ENCODE measurements at regions not wholly inside any gene's neighbourhood (a gene's known extent, or its start where the extent isn't known, plus 50 kb on each side); places are given as distances from the start of the nearest gene placed in this dataset.
A peak's percentile ranks its signal among the peaks of the same experiment; 100 is the strongest.

DNA sequence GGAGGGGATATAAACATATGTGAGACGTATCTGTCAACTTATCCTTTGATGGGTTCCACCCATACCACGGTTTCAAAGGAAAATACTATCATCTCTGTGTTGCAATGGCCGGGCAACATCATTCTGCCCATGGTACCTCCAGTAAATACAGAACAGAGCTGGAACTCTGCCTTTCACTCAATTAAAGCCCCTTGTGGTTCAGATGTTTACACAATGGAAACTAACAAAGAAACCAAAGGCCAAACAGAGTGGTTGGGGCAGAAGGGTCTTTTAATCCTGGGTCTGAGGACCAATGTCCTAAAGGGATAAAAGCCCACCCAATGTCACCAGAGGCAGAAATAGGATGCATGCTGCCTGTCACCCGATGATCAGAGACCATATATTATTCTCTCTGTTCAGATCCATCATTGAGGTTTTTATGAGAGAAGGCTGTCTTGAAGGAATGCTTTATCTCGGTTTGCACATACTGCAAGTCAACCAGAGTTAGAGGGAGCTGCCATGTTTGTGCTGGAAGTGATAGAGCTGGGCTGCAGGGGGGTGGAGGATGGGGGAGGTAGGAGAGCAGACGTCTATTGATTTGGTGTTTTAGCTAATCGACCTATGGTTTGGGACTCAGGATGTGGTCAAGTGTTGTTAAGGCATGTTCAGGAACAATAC is 105.4 kb upstream of the FRMD4A start (continued):
- TF ChIP-seq RBM17 (IDR thresholded peaks at IDR 0.05; ENCODE audit: borderline replicate concordance, low read depth, low read length), result no peak
- 0 out of 2 replicates have a peak, but pooled peaks have one; percentile 46 for TF ChIP-seq KLF16 (IDR thresholded peaks at IDR 0.05)
- no peak for TF ChIP-seq ZBTB2 (IDR thresholded peaks at IDR 0.05)
- no peak for TF ChIP-seq PPARD (CRISPR knock-in tag; IDR thresholded peaks at IDR 0.05)
- TF ChIP-seq CREBBP (IDR thresholded peaks at IDR 0.05; ENCODE audit: low read depth, low read length), result no peak
- TF ChIP-seq, protein P1, sequence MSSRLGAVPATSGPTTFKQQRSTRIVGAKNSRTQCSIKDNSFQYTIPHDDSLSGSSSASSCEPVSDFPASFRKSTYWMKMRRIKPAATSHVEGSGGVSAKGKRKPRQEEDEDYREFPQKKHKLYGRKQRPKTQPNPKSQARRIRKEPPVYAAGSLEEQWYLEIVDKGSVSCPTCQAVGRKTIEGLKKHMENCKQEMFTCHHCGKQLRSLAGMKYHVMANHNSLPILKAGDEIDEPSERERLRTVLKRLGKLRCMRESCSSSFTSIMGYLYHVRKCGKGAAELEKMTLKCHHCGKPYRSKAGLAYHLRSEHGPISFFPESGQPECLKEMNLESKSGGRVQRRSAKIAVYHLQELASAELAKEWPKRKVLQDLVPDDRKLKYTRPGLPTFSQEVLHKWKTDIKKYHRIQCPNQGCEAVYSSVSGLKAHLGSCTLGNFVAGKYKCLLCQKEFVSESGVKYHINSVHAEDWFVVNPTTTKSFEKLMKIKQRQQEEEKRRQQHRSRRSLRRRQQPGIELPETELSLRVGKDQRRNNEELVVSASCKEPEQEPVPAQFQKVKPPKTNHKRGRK (tag; IDR thresholded peaks at IDR 0.05), result no peak
- TF ChIP-seq TEAD1 (CRISPR knock-in tag; IDR thresholded peaks at IDR 0.05), result peak in 1 of 2 experiments; percentile 29; a peak in 1 of 4 replicates
- no peak for TF ChIP-seq ZKSCAN8 (CRISPR knock-in tag; IDR thresholded peaks at IDR 0.05)
- no peak for TF ChIP-seq POLR3G (IDR thresholded peaks at IDR 0.05; ENCODE audit: extremely low read depth, insufficient read length, insufficient replicate concordance)
- TF ChIP-seq, protein P2, sequence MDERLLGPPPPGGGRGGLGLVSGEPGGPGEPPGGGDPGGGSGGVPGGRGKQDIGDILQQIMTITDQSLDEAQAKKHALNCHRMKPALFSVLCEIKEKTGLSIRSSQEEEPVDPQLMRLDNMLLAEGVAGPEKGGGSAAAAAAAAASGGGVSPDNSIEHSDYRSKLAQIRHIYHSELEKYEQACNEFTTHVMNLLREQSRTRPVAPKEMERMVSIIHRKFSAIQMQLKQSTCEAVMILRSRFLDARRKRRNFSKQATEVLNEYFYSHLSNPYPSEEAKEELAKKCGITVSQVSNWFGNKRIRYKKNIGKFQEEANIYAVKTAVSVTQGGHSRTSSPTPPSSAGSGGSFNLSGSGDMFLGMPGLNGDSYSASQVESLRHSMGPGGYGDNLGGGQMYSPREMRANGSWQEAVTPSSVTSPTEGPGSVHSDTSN (CRISPR knock-in tag; IDR thresholded peaks at IDR 0.05; ENCODE audit: low read depth), result no peak
- TF ChIP-seq, protein P2 (tag; conservative IDR thresholded peaks at IDR 0.05; ENCODE audit: low read depth), result peak; percentile 72
- TF ChIP-seq ZNF217 (CRISPR knock-in tag; IDR thresholded peaks at IDR 0.05), result no peak
- peak; percentile 77; the same call in 1 of the 2 replicates for TF ChIP-seq TAL1 (IDR thresholded peaks at IDR 0.05)
- TF ChIP-seq TEAD4 (IDR thresholded peaks at IDR 0.05; ENCODE audit: low read length), result peak; percentile 78
- no peak for TF ChIP-seq TEAD4 (CRISPR knock-in tag; IDR thresholded peaks at IDR 0.05; ENCODE audit: borderline replicate concordance)
- no peak for TF ChIP-seq NKRF (IDR thresholded peaks at IDR 0.05; ENCODE audit: borderline replicate concordance)
- no peak for TF ChIP-seq ZFP36 (IDR thresholded peaks at IDR 0.05; ENCODE audit: low read depth, low read length, partially characterized antibody)
- peak; percentile 76 for TF ChIP-seq DPF2 (IDR thresholded peaks at IDR 0.05)
- TF ChIP-seq SAP30 (IDR thresholded peaks at IDR 0.05; ENCODE audit: borderline replicate concordance, insufficient read depth, low read depth, low read length, poor library complexity, severe bottlenecking), result no peak
- TF ChIP-seq MAFF (IDR thresholded peaks at IDR 0.05; ENCODE audit: low read length), result no peak
- no peak for TF ChIP-seq FOXK2 (conservative IDR thresholded peaks at IDR 0.05 in 1 of 2, IDR thresholded peaks at IDR 0.05 in 1 of 2; ENCODE audit: low read depth in 2 of 2)

Data from K562 (cell line).